Lower leg skin (tissue), 4 donors: ENCODE measurements at regions not wholly inside any gene's neighbourhood (a gene's known extent, or its start where the extent isn't known, plus 50 kb on each side); places are given as distances from the start of the nearest gene placed in this dataset.

Experiments
- DNase-seq, 2 donors: peaks; one replicate each; pipeline ENCODE4 v3.0.0-alpha.2; 2019; ENCODE audit warnings: low spot score in 2 of 2
- H3K4me3 ChIP-seq: fragments of 200-600 bp; sonication (generic); 2 replicates; pipeline ENCODE4 v1.5.1; 2017; ENCODE audit warnings: mild to moderate bottlenecking, low read depth; ENCODE audit not compliant: poor library complexity, severe bottlenecking
- POLR2A ChIP-seq, 2 donors: fragments of 450-650 bp; IDR thresholded peaks; one replicate each; pipeline ENCODE4 v1.6.1; 2016 to 2017; ENCODE audit warnings: antibody characterized with exemption in 2 of 2, mild to moderate bottlenecking in 1 of 2, moderate library complexity in 1 of 2
- WGBS, 2 donors: methylation state at CpG; one replicate each; pipeline ENCODE4 v1.1.5; 2018; 5-methylcytosine and 5-hydroxymethylcytosine counted together
- intact Hi-C: fragments of 100-400 bp; cut with DNase I; formaldehyde crosslinking; loops from one replicate; pipeline ENCODE4 v1.15.0; 2023; ENCODE audit warnings: low total_unique reads
- TF ChIP-seq, protein P1 (sequence below), 3 donors: fragments of 450-650 bp; IDR thresholded peaks; one replicate each; pipeline ENCODE4 v1.5.1; 2016; ENCODE audit warnings: antibody characterized with exemption in 3 of 3, mild to moderate bottlenecking in 3 of 3, moderate library complexity in 2 of 3

DNA sequence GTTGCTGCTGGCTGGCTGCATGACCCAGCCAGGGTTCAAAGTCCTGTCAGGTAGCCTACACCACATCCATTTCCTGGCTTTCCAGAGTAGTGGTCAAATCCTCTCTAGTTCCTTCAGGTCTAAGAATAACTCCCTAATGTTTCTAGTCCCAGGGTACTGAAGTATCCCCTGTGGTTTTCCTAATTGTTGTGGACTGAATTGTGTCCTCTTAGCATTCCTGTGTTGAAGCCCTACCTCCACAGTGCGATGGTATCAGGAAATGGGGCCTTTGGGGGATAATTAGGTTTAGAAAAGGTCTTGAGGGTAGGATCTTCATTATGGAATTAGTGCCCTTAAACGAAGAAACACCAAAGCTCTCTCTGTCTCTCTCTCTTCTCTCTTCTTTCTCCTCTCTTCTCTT, 191.8 kb upstream of the CCNG1 start:
- no peak for DNase-seq
- intact Hi-C loops: no loop called here
- WGBS, 2 donors: 28 to 58% methylated on average over 2 of the region's 2 CpGs
- no peak overlapping the region for H3K4me3 ChIP-seq
- TF ChIP-seq, protein P1, sequence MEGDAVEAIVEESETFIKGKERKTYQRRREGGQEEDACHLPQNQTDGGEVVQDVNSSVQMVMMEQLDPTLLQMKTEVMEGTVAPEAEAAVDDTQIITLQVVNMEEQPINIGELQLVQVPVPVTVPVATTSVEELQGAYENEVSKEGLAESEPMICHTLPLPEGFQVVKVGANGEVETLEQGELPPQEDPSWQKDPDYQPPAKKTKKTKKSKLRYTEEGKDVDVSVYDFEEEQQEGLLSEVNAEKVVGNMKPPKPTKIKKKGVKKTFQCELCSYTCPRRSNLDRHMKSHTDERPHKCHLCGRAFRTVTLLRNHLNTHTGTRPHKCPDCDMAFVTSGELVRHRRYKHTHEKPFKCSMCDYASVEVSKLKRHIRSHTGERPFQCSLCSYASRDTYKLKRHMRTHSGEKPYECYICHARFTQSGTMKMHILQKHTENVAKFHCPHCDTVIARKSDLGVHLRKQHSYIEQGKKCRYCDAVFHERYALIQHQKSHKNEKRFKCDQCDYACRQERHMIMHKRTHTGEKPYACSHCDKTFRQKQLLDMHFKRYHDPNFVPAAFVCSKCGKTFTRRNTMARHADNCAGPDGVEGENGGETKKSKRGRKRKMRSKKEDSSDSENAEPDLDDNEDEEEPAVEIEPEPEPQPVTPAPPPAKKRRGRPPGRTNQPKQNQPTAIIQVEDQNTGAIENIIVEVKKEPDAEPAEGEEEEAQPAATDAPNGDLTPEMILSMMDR (IDR thresholded peaks at IDR 0.05): no peak
- TF ChIP-seq POLR2A (IDR thresholded peaks at IDR 0.05): no peak

DNA sequence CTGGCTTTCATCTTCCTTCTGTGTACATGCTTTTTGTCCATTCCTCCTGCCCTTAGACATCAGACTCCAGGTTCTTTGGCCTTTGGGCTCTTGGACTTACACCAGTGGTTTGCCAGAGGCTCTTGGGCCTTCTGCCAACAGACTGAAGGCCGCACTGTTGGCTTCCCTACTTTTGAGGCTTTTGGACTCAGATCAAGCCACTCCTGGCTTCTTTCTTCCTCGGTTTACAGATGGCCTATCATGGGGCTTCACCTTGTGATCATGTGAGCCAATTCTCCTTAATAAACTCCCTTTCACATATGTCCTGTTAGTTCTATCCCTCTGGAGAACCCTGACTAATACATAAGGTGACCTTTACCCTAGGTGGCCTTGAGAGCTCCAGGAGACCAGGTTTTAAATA, 189.1 kb upstream of the CCNG1 start:
- no peak for DNase-seq
- 56 to 70% methylated on average over 2 of the region's 2 CpGs for WGBS, 2 donors
- H3K4me3 ChIP-seq: no peak overlapping the region
- intact Hi-C loops: no loop called here
- TF ChIP-seq, protein P1 (IDR thresholded peaks at IDR 0.05): no peak
- TF ChIP-seq POLR2A (IDR thresholded peaks at IDR 0.05): no peak

DNA sequence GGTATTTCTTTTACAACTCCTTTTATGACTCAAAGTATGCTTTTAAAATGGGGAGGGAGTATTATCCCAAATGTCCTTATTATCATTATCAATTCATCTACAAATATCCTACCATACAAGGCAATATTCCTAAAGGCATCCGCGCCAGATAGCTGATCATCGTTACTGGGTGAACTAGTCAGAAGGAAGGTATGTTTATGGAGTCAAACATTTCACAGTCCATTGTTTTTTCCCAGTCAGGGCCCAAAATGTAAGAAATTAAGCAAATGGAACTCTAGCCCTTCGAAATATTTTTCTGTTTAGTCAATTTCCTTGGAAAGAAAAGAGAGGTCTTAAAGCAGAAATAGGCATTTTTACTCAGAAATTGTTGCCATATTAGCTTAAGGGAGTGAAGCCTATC, 188.5 kb upstream of the CCNG1 start:
- no peak overlapping the region for H3K4me3 ChIP-seq
- WGBS, 2 donors: 84 to 88% methylated on average over 4 of the region's 4 CpGs
- no peak for DNase-seq
- intact Hi-C loops: no loop called here
- TF ChIP-seq, protein P1 (IDR thresholded peaks at IDR 0.05): no peak
- TF ChIP-seq POLR2A (IDR thresholded peaks at IDR 0.05): no peak

DNA sequence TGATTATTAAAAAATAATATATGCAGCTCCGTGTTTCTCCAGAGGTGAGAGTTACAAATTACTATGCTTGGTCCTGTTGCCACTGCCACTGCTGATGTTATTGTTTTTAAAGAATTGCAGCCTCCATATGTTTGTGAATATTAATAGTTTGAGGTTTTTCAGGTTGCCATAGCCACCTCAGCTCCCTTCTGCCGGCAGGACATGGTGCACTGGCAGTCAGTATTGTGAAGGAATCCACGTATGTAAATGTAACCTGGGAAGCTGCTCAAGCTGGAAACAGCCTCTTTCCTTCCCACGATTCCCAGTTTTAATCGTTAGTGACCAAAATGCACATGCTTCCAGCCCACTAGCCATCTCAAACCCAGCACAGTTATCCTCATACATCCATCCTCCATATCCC, 184.4 kb upstream of the CCNG1 start:
- WGBS, 2 donors: 70 to 72% methylated on average over 5 of the region's 5 CpGs
- TF ChIP-seq, protein P1 (IDR thresholded peaks at IDR 0.05): no peak
- no peak for TF ChIP-seq POLR2A (IDR thresholded peaks at IDR 0.05)

DNA sequence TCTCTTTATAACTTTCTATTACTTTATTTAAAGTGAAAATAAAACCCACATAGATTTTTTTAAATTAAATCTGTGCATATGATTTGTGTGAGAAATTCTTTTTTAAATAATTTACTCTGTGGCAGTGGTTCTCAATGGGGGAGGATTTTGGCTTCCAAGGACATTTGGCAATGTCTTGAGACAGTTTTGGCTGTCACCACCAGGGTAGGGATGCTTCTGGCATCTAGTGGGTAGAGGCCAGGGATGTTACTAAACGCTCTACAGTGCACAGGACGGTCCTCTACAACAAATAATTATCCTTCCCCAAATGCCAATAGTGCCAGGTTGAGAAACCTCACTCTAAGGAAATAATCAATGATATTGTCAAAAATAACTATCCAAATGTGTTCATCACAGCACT, 177.9 kb upstream of the CCNG1 start:
- 74 to 76% methylated on average over 2 of the region's 2 CpGs for WGBS, 2 donors
- H3K4me3 ChIP-seq: no peak overlapping the region
- intact Hi-C loops: no loop called here
- no peak for TF ChIP-seq POLR2A (IDR thresholded peaks at IDR 0.05)
- TF ChIP-seq, protein P1 (IDR thresholded peaks at IDR 0.05): no peak
- DNase-seq: no peak

More for the DNA sequence above, 184.4 kb upstream of the CCNG1 start:
- intact Hi-C loops: no loop called here
- DNase-seq: no peak
- no peak overlapping the region for H3K4me3 ChIP-seq

DNA sequence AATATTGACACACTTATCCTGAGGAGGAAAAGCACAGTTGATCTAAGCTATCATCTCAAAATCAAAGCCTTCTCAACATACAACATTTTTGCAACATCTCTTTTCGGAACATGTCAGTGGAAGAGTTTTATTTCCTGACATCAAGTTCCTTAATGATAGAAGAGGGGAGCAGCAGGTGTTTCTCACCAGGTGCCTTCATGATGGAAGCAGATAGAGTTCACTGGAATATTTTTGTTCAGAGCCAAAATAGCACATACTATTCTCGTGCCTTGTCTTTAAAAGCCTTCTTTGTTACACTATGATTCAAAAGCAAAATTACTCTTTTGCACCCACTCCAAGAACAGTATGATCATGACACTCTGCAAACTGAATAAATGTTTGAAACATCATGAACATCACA, 176.9 kb upstream of the CCNG1 start:
- TF ChIP-seq, protein P1 (IDR thresholded peaks at IDR 0.05): no peak
- TF ChIP-seq POLR2A (IDR thresholded peaks at IDR 0.05): no peak
- DNase-seq: no peak
- 84 to 86% methylated on average over 2 of the region's 2 CpGs for WGBS, 2 donors
- no peak overlapping the region for H3K4me3 ChIP-seq
- intact Hi-C loops: no loop called here
